ENCODE measurements at regions not wholly inside any gene's neighbourhood (a gene's known extent, or its start where the extent isn't known, plus 50 kb on each side); places are given as distances from the start of the nearest gene placed in this dataset.
"Not testable (repeated sequence)": the region's sequence is repeated elsewhere in the genome, so short reads cannot be mapped to it uniquely, and the experiment has no call there.

DNA sequence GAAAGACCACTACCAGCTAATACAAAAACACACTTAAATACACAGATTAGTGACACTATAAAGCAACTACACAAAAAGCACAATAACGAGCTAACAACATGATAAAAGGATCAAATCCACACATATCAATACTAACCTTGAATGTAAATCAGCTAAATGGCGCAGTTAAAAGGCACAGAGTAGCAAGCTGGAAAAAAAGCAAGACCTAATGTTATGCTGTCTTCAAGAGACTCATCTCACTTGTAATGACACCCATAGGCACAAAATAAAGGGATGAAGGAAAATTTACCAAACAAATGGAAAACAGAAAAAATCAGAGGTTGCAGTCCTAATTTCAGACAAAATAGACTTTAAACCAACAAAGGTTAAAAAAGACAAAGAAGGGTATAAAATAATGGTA is 86.3 kb downstream of the NUS1 start:
- no peak for DNase-seq (ENCODE audit: low read depth)

DNA sequence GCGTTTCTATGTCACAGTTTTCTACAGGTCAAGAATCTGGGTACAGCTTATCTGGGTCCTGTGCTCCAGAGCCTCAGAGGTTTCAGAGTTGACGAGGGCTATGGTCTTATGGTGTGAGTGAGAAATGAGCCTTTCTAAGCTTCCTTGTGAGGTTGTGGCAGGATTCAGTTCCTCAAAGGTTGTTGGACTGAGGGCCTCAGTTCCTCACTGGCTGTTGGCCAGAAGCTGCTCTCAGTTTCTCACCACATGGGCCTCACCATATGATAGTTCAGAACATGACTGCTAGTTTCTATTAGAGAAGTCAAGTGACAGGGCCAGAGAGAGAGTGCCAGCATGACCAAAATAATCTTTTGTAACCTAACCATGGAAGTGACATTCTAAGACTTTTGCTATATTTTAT is 96.1 kb downstream of the NUS1 start:
- DNase-seq (ENCODE audit: low read depth) = no peak

DNA sequence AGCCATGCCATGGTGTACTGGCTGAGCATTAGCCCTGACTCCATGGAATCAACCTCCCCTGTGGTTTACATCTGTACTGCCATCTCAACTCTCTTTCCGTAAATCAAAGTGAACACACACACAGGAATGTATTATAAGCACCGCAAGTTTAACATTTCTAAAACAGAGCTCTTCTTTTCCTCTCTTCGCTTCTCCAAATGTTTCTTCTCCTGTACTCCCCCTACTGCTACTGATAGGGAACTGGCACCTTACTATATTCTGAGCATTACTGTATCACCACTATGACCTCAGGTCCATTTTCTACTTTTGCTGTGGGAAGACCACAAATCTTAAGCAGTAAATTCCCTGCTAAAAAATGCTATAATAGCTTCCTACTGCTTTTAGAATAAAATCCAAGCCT is 101.2 kb downstream of the NUS1 start:
- DNase-seq (ENCODE audit: low read depth) = no peak

DNA sequence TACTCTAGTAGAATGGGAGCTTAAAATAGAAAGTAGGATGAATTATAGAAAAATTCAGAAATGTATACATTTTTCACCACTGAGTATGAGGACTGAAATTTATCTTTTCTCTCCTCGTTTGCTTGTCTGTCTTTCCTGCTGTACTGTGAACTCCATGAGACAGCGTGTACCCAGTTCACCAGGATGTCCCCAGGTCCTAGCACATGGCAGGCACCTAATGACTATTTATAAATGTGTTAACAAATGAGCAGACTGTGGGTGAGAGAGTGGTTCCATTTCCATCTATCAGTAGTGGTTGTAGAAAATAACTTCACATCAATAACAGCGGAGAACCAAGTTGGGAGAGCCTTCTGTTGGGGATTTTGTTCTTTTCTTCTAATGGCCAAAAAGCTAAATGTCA is 106.3 kb downstream of the NUS1 start:
- no peak for DNase-seq (ENCODE audit: low read depth)

GRCh38 chr6:117783279-117783678 is 108.0 kb downstream of the NUS1 start:
- no peak for DNase-seq (ENCODE audit: low read depth)

- no peak for DNase-seq (ENCODE audit: low read depth)
Observed at GRCh38 chr6:117791012-117791411, 115.7 kb downstream of the NUS1 start.

GRCh38 chr6:117795234-117795633 is 111.8 kb upstream of the SLC35F1 start:
- no peak for DNase-seq (ENCODE audit: low read depth)

- not testable (repeated sequence) for DNase-seq (ENCODE audit: low read depth)
Observed at GRCh38 chr6:117798819-117799218, 108.2 kb upstream of the SLC35F1 start.

DNA sequence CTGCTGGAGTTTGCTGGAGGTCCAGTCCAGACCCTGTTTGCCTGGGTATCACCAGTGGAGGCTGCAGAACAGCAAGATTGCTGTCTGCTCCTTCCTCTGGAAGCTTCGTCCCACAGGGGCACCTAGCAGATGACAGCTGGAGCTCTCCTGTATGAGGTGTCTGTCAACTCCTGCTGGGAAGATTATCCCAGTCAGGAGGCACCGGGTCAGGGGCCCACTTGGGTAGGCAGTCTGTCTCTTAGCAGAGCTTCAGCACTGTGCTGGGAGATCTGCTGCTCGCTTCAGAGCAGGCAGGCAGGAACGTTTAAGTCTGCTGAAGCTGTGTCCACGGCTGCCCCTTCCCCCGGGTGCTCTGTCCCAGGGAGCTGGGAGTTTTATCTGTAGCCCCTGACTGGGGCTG is 96.8 kb upstream of the SLC35F1 start:
- DNase-seq (ENCODE audit: low read depth) = no peak

GRCh38 chr6:117817499-117817898 is 89.6 kb upstream of the SLC35F1 start:
- no peak for DNase-seq (ENCODE audit: low read depth)

DNA sequence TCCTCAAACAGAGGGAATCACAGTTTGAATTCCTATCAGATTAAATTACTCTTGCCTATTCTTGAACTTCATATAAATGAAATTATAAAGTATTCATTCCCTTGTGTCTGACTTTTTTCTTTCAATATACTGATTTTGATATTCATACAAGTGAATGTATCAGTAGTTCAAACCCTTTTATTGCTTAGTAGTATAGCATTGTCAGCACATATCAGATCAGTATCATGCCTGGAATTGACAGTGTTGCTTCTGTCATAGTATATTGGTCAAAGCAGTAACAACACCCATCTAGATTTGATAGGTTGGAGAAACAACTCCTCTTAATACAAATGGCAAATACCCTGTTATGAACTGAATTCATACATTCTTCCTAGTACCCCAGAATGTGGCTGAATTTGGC is 89.1 kb upstream of the SLC35F1 start:
- DNase-seq (ENCODE audit: low read depth) = no peak

GRCh38 chr6:117818449-117818848 is 88.6 kb upstream of the SLC35F1 start:
- DNase-seq (ENCODE audit: low read depth) = no peak

DNA sequence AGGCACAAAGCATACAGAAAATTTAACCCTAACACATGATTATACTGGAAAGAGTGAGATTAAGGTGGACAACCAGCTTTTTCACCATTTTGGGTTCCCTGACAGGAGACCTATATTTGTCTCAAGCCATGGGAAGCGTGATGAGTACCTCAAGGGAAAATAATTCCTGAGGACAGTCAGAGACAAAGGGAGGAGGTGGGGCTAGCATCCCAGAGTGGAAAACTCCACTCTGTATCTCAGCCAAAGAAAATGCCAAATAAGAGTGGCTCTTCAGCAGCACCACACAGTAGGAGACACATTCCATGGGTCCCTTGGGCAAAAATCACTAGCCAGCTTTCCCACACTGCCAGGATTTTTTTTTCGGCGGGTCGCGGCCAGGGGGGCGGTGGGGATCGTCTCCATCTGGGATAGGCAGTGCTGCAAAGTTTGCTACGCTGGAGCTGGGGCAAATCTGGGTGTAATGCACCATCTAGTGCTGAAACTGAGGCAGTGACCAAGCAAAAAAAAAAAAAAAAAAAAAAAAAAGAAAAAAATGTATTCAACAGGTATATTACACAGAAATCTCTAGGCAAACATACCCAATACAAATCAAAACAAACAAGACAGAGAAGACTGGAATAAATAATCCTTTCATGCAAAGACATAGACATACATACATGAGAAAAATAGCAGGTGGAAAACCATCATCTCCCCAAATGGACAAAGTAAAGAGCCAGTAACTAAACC is 77.3 kb upstream of the SLC35F1 start:
- peak; percentile 24 for DNase-seq (ENCODE audit: low read depth)

DNA sequence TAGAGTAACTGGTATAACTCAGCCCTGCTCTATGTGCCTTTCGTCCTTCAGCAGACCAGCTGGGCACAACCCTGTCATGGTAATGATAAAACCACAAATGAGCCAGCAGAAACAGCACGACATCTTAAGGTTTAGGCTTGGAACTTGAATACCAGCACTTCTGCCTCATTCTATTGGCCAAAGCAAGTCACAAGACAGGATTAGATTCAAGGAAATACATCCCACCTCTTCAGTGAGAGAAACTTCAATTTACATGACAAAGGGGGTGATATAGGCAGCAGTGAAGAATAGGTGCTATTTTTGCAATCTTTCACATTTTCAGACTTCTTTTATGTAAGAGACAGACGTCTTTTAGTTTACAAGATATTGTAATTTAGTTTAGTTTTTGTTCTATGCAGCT is 69.8 kb upstream of the SLC35F1 start:
- no peak for DNase-seq (ENCODE audit: low read depth)

DNA sequence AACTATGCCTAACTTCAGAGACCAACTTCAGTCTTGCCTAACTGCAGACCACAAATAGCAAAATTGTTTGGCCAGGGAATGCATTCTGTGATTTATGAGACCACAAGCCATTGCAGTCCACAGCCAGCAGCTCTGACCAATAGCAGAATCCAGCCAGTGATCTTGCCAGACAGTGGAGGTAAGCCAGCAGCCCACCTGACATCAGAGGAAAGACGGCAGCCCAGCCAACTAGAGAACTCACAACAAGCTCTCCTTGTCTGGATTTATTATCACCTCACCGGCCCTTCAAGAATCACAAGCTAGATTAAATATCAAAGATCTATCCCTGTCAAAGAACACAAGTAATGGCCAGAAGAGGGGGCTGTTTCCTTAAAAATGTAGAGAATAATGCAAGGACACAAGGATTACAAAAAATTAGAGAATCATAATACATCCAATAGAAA is 66.5 kb upstream of the SLC35F1 start:
- DNase-seq (ENCODE audit: low read depth) = peak; percentile 13

GRCh38 chr6:117847912-117848311 is 59.2 kb upstream of the SLC35F1 start:
- DNase-seq (ENCODE audit: low read depth) = no peak

DNA sequence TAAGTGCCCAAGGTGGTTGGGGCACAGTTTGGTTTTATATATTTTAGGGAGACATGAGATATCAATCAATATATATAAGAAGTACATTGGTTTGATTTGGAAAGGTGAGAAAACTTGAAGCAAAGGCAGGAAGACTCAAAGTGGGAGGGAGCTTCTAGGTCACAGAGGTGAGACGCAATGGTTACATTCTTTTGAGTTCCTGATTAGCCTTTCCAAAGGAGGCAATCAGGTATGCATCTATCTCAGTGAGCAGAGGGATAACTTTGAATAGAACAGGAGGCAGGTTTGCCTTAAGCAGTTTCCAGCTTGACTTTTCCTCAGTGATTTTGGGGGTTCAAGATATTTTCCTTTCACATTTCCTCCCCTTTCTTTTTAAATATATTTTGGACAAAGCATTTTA is 58.0 kb upstream of the SLC35F1 start:
- DNase-seq (ENCODE audit: low read depth) = no peak

Measured in HS-5 (cell line).